Osteocyte (in vitro differentiated cells): ENCODE measurements at regions not wholly inside any gene's neighbourhood (a gene's known extent, or its start where the extent isn't known, plus 50 kb on each side); places are given as distances from the start of the nearest gene placed in this dataset.

Experiments used
- DNase-seq: peaks from one replicate; pipeline ENCODE4 v3.0.0; 2021; ENCODE audit warnings: mixed read lengths; ENCODE audit not compliant: unreplicated experiment; ENCODE audit errors: extremely low spot score
- H3K27ac Mint-ChIP-seq: one replicate; pipeline ENCODE4 v1.8.0; 2021; ENCODE audit warnings: mild to moderate bottlenecking, mixed read lengths; ENCODE audit not compliant: unreplicated experiment
- H3K27me3 Mint-ChIP-seq: one replicate; pipeline ENCODE4 v1.8.0; 2021; ENCODE audit warnings: mixed read lengths; ENCODE audit not compliant: unreplicated experiment
- H3K36me3 Mint-ChIP-seq: one replicate; pipeline ENCODE4 v1.8.0; 2021; ENCODE audit warnings: mixed read lengths; ENCODE audit not compliant: unreplicated experiment
- H3K4me1 Mint-ChIP-seq: one replicate; pipeline ENCODE4 v1.8.0; 2021; ENCODE audit warnings: mixed read lengths; ENCODE audit not compliant: unreplicated experiment
- H3K4me3 Mint-ChIP-seq: one replicate; pipeline ENCODE4 v1.8.0; 2021; ENCODE audit warnings: mild to moderate bottlenecking, moderate library complexity, mixed read lengths; ENCODE audit not compliant: unreplicated experiment
- H3K9me3 Mint-ChIP-seq: one replicate; pipeline ENCODE4 v1.8.0; 2021; ENCODE audit warnings: mixed read lengths; ENCODE audit not compliant: unreplicated experiment
- TF ChIP-seq, protein P1 (sequence below): fragments of 200-600 bp; sonication (generic); IDR thresholded peaks from 2 replicates; pipeline ENCODE4 v1.5.0; 2021; ENCODE audit warnings: antibody characterized with exemption, mild to moderate bottlenecking, moderate library complexity

DNA sequence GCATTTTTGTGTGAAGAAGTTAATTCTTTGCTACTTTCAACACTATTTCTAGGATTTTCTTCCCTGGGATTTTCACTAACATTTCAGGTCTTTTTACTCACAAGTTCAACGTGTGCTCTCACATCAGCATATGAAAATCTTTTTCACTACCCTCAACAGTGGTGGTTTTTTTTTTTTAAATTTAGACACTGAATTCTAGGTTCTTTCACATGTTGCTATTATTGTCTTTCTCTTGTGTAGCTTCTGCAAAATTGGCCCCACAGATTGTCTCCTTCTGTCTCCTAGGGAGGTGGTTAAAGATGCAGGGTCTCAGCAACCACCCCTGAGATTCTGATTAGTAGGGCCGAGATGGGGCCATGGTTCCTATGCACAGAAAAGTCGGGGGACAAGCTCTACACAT lies 165.0 kb upstream of the GPR26 start:
- no peaks in the 10 kb centered on the region for H3K36me3 Mint-ChIP-seq
- H3K9me3 Mint-ChIP-seq: peaks cover 7% of the 10 kb centered on the region
- no peak for DNase-seq
- H3K27me3 Mint-ChIP-seq: no peaks in the 10 kb centered on the region
- TF ChIP-seq, protein P1, sequence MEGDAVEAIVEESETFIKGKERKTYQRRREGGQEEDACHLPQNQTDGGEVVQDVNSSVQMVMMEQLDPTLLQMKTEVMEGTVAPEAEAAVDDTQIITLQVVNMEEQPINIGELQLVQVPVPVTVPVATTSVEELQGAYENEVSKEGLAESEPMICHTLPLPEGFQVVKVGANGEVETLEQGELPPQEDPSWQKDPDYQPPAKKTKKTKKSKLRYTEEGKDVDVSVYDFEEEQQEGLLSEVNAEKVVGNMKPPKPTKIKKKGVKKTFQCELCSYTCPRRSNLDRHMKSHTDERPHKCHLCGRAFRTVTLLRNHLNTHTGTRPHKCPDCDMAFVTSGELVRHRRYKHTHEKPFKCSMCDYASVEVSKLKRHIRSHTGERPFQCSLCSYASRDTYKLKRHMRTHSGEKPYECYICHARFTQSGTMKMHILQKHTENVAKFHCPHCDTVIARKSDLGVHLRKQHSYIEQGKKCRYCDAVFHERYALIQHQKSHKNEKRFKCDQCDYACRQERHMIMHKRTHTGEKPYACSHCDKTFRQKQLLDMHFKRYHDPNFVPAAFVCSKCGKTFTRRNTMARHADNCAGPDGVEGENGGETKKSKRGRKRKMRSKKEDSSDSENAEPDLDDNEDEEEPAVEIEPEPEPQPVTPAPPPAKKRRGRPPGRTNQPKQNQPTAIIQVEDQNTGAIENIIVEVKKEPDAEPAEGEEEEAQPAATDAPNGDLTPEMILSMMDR: no peak
- no peak overlapping the region for H3K4me3 Mint-ChIP-seq
- H3K4me1 Mint-ChIP-seq: no peaks in the 10 kb centered on the region
- H3K27ac Mint-ChIP-seq: no peak overlapping the region

DNA sequence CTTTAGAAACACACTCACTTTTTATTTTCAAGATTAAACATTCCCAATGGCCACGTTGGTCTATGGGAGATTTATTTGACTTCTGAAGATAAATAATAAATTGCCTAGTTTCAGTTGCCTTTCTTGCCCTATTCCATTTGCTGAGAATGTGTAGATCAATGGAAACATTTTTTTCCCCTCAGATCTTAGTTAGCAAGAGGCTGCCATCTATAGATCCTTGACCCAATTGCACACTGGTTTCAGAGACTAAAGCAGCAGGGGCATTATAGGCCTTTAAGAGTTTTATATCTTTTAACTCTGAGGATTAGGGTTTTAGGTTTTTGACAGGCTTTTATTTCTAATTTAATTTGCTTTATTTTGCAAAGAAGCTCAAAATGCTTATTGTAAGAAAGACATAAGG lies 163.2 kb upstream of the GPR26 start:
- TF ChIP-seq, protein P1: no peak
- no peaks in the 10 kb centered on the region for H3K4me1 Mint-ChIP-seq
- H3K27ac Mint-ChIP-seq: no peak overlapping the region
- H3K9me3 Mint-ChIP-seq: peaks cover 10% of the 10 kb centered on the region
- H3K4me3 Mint-ChIP-seq: no peak overlapping the region
- H3K27me3 Mint-ChIP-seq: no peaks in the 10 kb centered on the region
- no peak for DNase-seq
- H3K36me3 Mint-ChIP-seq: no peaks in the 10 kb centered on the region

DNA sequence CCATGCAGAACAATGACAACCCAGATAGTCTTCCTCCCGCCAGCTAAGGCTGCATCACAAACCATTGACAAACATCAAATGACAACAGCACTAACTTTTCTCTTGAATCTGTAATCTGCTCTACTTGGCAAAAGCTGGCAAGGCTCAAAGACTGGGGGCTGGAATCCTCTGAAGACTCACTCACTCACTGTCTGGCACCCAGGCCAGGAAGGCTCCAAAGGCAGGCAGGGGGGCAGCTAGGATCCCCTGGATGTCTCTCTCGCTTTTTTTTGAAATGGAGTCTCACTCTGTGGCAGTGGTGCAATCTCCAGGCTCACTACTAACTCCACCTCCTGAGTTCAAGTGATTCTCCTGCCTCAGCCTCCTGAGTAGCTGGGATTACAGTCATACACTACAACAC lies 159.7 kb upstream of the GPR26 start:
- TF ChIP-seq, protein P1: no peak
- no peaks in the 10 kb centered on the region for H3K27me3 Mint-ChIP-seq
- H3K4me1 Mint-ChIP-seq: no peaks in the 10 kb centered on the region
- H3K4me3 Mint-ChIP-seq: no peak overlapping the region
- H3K36me3 Mint-ChIP-seq: no peaks in the 10 kb centered on the region
- DNase-seq: no peak
- H3K9me3 Mint-ChIP-seq: peaks cover 14% of the 10 kb centered on the region
- H3K27ac Mint-ChIP-seq: no peak overlapping the region

DNA sequence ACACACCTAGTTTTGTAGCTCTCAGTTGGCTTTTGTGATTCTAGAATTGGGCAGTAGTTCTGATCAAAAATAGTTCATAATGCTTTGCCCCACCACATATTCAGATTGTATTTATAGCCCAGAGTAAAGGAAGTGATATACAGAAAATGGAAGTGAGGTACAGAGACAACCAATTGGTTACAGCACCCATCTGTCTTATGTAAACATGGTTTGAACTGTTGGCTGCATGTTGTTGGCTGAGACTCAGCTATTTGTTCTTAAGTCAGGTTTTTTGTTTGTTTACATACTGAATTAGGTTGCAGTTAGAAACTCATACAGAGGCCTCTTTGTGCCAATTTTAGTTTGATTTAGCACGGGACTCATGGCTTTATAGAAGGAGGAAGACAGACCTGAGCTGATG lies 158.9 kb upstream of the GPR26 start:
- no peaks in the 10 kb centered on the region for H3K27me3 Mint-ChIP-seq
- TF ChIP-seq, protein P1: no peak
- no peaks in the 10 kb centered on the region for H3K36me3 Mint-ChIP-seq
- H3K9me3 Mint-ChIP-seq: peaks cover 14% of the 10 kb centered on the region
- H3K4me3 Mint-ChIP-seq: no peak overlapping the region
- DNase-seq: no peak
- H3K27ac Mint-ChIP-seq: no peak overlapping the region
- H3K4me1 Mint-ChIP-seq: no peaks in the 10 kb centered on the region

DNA sequence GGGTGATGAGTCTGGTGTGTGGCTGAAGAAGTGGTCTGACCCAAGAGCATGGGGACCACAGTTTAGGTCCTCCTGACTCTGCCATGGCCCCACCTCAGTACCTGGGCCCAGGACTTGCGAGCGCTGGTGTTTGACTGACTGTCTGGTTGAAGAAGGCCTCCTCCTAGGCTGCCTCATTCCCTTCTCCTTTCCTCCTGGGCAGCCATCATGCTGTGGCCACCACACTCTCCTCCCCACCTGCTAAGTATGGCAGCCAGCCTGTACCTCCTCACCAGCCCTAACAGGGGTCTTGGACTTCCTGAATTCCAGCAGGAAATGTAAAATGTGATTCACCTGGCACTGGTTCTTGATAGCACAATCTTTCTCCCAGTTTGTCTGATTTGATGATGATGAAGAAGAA lies 156.8 kb upstream of the GPR26 start:
- TF ChIP-seq, protein P1: no peak
- Mint-ChIP-seq H3K9me3 (peaks cover 14% of the 10 kb centered on the region), H3K4me1 (no peaks in the 10 kb centered on the region), H3K27me3 (no peaks in the 10 kb centered on the region), H3K27ac (no peak overlapping the region), H3K36me3 (no peaks in the 10 kb centered on the region), H3K4me3 (no peak overlapping the region)
- DNase-seq: no peak
